GM13977 (cell line): ENCODE measurements at regions not wholly inside any gene's neighbourhood (a gene's known extent, or its start where the extent isn't known, plus 50 kb on each side); places are given as distances from the start of the nearest gene placed in this dataset.

Source experiments
- DNase-seq: peaks from one replicate; pipeline ENCODE4 v3.0.0; 2012; ENCODE audit warnings: low spot score
- CTCF ChIP-seq: IDR thresholded peaks from 2 replicates; pipeline ENCODE4 v1.5.1; 2012; ENCODE audit warnings: mild to moderate bottlenecking, control low read depth; ENCODE audit not compliant: insufficient read depth; ENCODE audit errors: extremely low read depth, missing control alignments
- in situ Hi-C: fragments of 300-500 bp; cut with MboI; formaldehyde crosslinking; loops from one replicate; pipeline ENCODE4 v1.12.0; 2022; ENCODE audit warnings: low sequenced_read_pairs, low pct_unique_long_range_greater_than_20kb, mixed read lengths, inconsistent platforms; ENCODE audit not compliant: unreplicated experiment

GRCh38 chr4:11328401-11328800 is 100.3 kb downstream of the HS3ST1 start:
- TF ChIP-seq CTCF = no peak
- DNase-seq = no peak
- in situ Hi-C loops = no loop called here

- no peak for TF ChIP-seq CTCF
- in situ Hi-C loops = no loop called here
- DNase-seq = no peak
Measured at GRCh38 chr4:11326021-11326420, 102.7 kb downstream of the HS3ST1 start.

- in situ Hi-C loops = no loop called here
- DNase-seq = no peak
- TF ChIP-seq CTCF = no peak
Measured at GRCh38 chr4:11323771-11324170, 104.9 kb downstream of the HS3ST1 start.

- DNase-seq = peak; percentile 3
- in situ Hi-C loops = no loop called here
- no peak for TF ChIP-seq CTCF
Measured at GRCh38 chr4:11313157-11313943, 115.3 kb downstream of the HS3ST1 start.

GRCh38 chr4:11312389-11312788 is 116.3 kb downstream of the HS3ST1 start:
- in situ Hi-C loops = no loop called here
- no peak for TF ChIP-seq CTCF
- DNase-seq = no peak

- in situ Hi-C loops = no loop called here
- DNase-seq = no peak
Measured at GRCh38 chr4:11301075-11301660, 127.5 kb downstream of the HS3ST1 start.

More at GRCh38 chr4:11301075-11301660, 127.5 kb downstream of the HS3ST1 start:
- no peak for TF ChIP-seq CTCF
